Retina (tissue), 1 donor: ENCODE measurements at regions not wholly inside any gene's neighbourhood (a gene's known extent, or its start where the extent isn't known, plus 50 kb on each side); places are given as distances from the start of the nearest gene placed in this dataset.

Source experiments
- DNase-seq: peaks from one replicate; pipeline ENCODE4 v3.0.0-alpha.2; 2016

GRCh38 chr3:81951106-81951505 lies 189.7 kb upstream of the GBE1 start:
- DNase-seq = no peak

- DNase-seq = no peak
These were observed 185.9 kb upstream of the GBE1 start for GRCh38 chr3:81947359-81947758.

- no peak for DNase-seq
These were observed 177.2 kb upstream of the GBE1 start for GRCh38 chr3:81938681-81939080.

GRCh38 chr3:81936817-81937216 lies 175.4 kb upstream of the GBE1 start:
- no peak for DNase-seq

- DNase-seq = no peak
These were observed 171.2 kb upstream of the GBE1 start for GRCh38 chr3:81932681-81933080.

GRCh38 chr3:81931265-81932251 lies 170.1 kb upstream of the GBE1 start:
- no peak for DNase-seq

- no peak for DNase-seq
These were observed 168.3 kb upstream of the GBE1 start for GRCh38 chr3:81929697-81930096.

- no peak for DNase-seq
These were observed 166.4 kb upstream of the GBE1 start for GRCh38 chr3:81927811-81928210.

GRCh38 chr3:81925385-81925784 lies 163.9 kb upstream of the GBE1 start:
- DNase-seq = no peak

- no peak for DNase-seq
These were observed 161.6 kb upstream of the GBE1 start for GRCh38 chr3:81923038-81923437.

GRCh38 chr3:81922404-81922803 lies 161.0 kb upstream of the GBE1 start:
- no peak for DNase-seq

- no peak for DNase-seq
These were observed 159.4 kb upstream of the GBE1 start for GRCh38 chr3:81920816-81921215.

- no peak for DNase-seq
These were observed 155.4 kb upstream of the GBE1 start for GRCh38 chr3:81916890-81917289.

- DNase-seq = no peak
These were observed 152.6 kb upstream of the GBE1 start for GRCh38 chr3:81913886-81914663.

GRCh38 chr3:81911221-81911620 lies 149.8 kb upstream of the GBE1 start:
- no peak for DNase-seq

GRCh38 chr3:81910244-81910852 lies 148.9 kb upstream of the GBE1 start:
- no peak for DNase-seq

GRCh38 chr3:81909796-81910195 lies 148.4 kb upstream of the GBE1 start:
- no peak for DNase-seq

GRCh38 chr3:81908561-81908960 lies 147.1 kb upstream of the GBE1 start:
- DNase-seq = no peak

GRCh38 chr3:81898336-81898735 lies 136.9 kb upstream of the GBE1 start:
- DNase-seq = no peak

- DNase-seq = no peak
These were observed 133.2 kb upstream of the GBE1 start for GRCh38 chr3:81894598-81894997.

GRCh38 chr3:81891055-81891895 lies 129.8 kb upstream of the GBE1 start:
- DNase-seq = no peak

GRCh38 chr3:81888914-81889557 lies 127.6 kb upstream of the GBE1 start:
- DNase-seq = no peak
